HCT116 (cell line): ENCODE measurements at regions not wholly inside any gene's neighbourhood (a gene's known extent, or its start where the extent isn't known, plus 50 kb on each side); places are given as distances from the start of the nearest gene placed in this dataset.

ENCODE experiments used
- ATAC-seq: fragments of 200-7000 bp; cut with Tn5 transposase; 2 replicates; pipeline ENCODE4 v1.9.1; 2020; ENCODE audit warnings: mild to moderate bottlenecking, moderate library complexity
- BruUV-seq: library from RNA; stranded (reverse); fragments of 400-500 nt; replicated peaks from 2 replicates; lab custom pipeline; 2021; lab: Mats Ljungman, UMichigan
- CTCF ChIA-PET: fragments of 300-600 bp; sonication (Branson Sonifier 250); formaldehyde crosslinking; loops from one replicate; lab custom pipeline; 2021; ENCODE audit warnings: antibody characterized with exemption; lab: Charles Lee
- POLR2A ChIA-PET: fragments of 300-600, 350-600 bp; sonication (Branson Sonifier 250); formaldehyde crosslinking; loops from one replicate; lab custom pipeline; 2021; ENCODE audit warnings: antibody characterized with exemption; lab: Charles Lee
- RAD21 ChIA-PET, 2 experiments: fragments of 300-600 bp; sonication (Branson Sonifier 250); formaldehyde crosslinking; loops; one replicate each; lab custom pipeline; 2023; ENCODE audit warnings: low total read pairs in 2 of 2; ENCODE audit not compliant: uncharacterized antibody in 2 of 2, unreplicated experiment in 2 of 2, low non-redundant PET in 1 of 2; lab: Charles Lee
- DNase-seq: peaks from one replicate; pipeline ENCODE4 v3.0.0-alpha.2; 2010; ENCODE audit warnings: low read depth, low spot score
- H2AFZ ChIP-seq: fragments of 200-600 bp; shearing (Covaris generic), sonication (generic); 2 replicates; pipeline ENCODE4 v1.6.1; 2017; ENCODE audit warnings: low read depth, mixed run types, mixed read lengths, antibody characterized with exemption, low read length; ENCODE audit not compliant: poor library complexity, severe bottlenecking
- H3K27ac ChIP-seq: 2 replicates; pipeline ENCODE4 v1.5.1; 2012; ENCODE audit warnings: low read depth, low read length
- H3K27me3 ChIP-seq: fragments of 200-600 bp; sonication (generic); 2 replicates; pipeline ENCODE4 v1.6.1; 2016; ENCODE audit warnings: mixed run types, low read length, mixed read lengths; ENCODE audit not compliant: insufficient read depth
- H3K36me3 ChIP-seq, 2 experiments: fragments of 200-500 bp in 1 of 2; fragments of 200-600 bp in 1 of 2; sonication (Bioruptor generic) in 1 of 2; sonication (generic) in 1 of 2; 2 replicates each; pipeline versions ENCODE4 v1.5.1 to v1.6.1; 2014 to 2016; ENCODE audit warnings: low read length in 2 of 2, inconsistent platforms in 1 of 2, mixed read lengths in 1 of 2, mixed run types in 1 of 2; ENCODE audit not compliant: insufficient read depth in 2 of 2, control insufficient read depth in 1 of 2
- H3K4me1 ChIP-seq, 2 experiments: fragments of 200-600 bp in 1 of 2; sonication (generic) in 1 of 2; 2 replicates each; pipeline versions ENCODE4 v1.5.1 to v1.6.1; 2012 to 2017; ENCODE audit warnings: low read length in 2 of 2, inconsistent platforms in 1 of 2, mild to moderate bottlenecking in 1 of 2, mixed read lengths in 1 of 2, mixed run types in 1 of 2, moderate library complexity in 1 of 2; ENCODE audit not compliant: insufficient read depth in 2 of 2, control insufficient read depth in 1 of 2
- H3K4me2 ChIP-seq: fragments of 200-600 bp; sonication (generic); 2 replicates; pipeline ENCODE4 v1.6.1; 2017; ENCODE audit warnings: mixed run types, low read length, mixed read lengths
- H3K4me3 ChIP-seq, 2 experiments: fragments of 200-600 bp in 1 of 2; sonication (generic) in 1 of 2; replicated peaks in 1 of 2; 2 replicates each; pipeline ENCODE4 v1.5.1; 2011 to 2016; ENCODE audit warnings: low read length in 2 of 2, control low read depth in 1 of 2, low read depth in 1 of 2, mild to moderate bottlenecking in 1 of 2, mixed read lengths in 1 of 2, mixed run types in 1 of 2
- H3K79me2 ChIP-seq: fragments of 200-600 bp; sonication (generic); 2 replicates; pipeline ENCODE4 v1.6.1; 2017; ENCODE audit warnings: mild to moderate bottlenecking, mixed run types, low read length, moderate library complexity, mixed read lengths; ENCODE audit not compliant: insufficient read depth
- H3K9ac ChIP-seq: fragments of 200-600 bp; sonication (generic); 2 replicates; pipeline ENCODE4 v1.6.1; 2016; ENCODE audit warnings: low read length, mixed read lengths
- H3K9me2 ChIP-seq: fragments of 200-600 bp; sonication (generic), shearing (Covaris generic); 2 replicates; pipeline ENCODE4 v1.6.1; 2017; ENCODE audit warnings: mixed run types, mild to moderate bottlenecking, moderate library complexity; ENCODE audit not compliant: insufficient read depth
- H3K9me3 ChIP-seq, 2 experiments: fragments of 200-500 bp in 1 of 2; fragments of 200-600 bp in 1 of 2; sonication (Bioruptor generic) in 1 of 2; sonication (generic) in 1 of 2; 2 replicates each; pipeline ENCODE4 v1.6.1; 2014 to 2017; ENCODE audit warnings: low read length in 2 of 2, mixed read lengths in 2 of 2, inconsistent platforms in 1 of 2, low read depth in 1 of 2, mild to moderate bottlenecking in 1 of 2, mixed run types in 1 of 2, moderate library complexity in 1 of 2; ENCODE audit not compliant: control insufficient read depth in 1 of 2, insufficient read depth in 1 of 2
- H4K20me1 ChIP-seq: fragments of 200-600 bp; sonication (generic), shearing (Covaris generic); 2 replicates; pipeline ENCODE4 v1.6.1; 2017; ENCODE audit warnings: mixed run types, mild to moderate bottlenecking, moderate library complexity; ENCODE audit not compliant: insufficient read depth
- CEBPB ChIP-seq: IDR thresholded peaks from 2 replicates; pipeline ENCODE4 v1.6.1; 2012; ENCODE audit warnings: low read depth
- EGR1 ChIP-seq: IDR thresholded peaks from 2 replicates; pipeline ENCODE4 v1.6.1; 2012; ENCODE audit warnings: low read depth
- ELF1 ChIP-seq: IDR thresholded peaks from 2 replicates; pipeline ENCODE4 v1.6.1; 2012; ENCODE audit warnings: low read depth, borderline replicate concordance
- EZH2 ChIP-seq: fragments of 200-600 bp; sonication (generic); IDR thresholded peaks from 2 replicates; pipeline ENCODE4 v1.6.1; 2017; ENCODE audit warnings: antibody characterized with exemption, mixed run types
- FOSL1 ChIP-seq: IDR thresholded peaks from 2 replicates; pipeline ENCODE4 v1.6.1; 2012; ENCODE audit warnings: low read depth
- POLR2A ChIP-seq: IDR thresholded peaks from 2 replicates; pipeline ENCODE4 v1.7.0; 2011; ENCODE audit warnings: borderline replicate concordance; ENCODE audit not compliant: insufficient read depth, insufficient read length; ENCODE audit errors: extremely low read depth
- POLR2AphosphoS5 ChIP-seq: IDR thresholded peaks from 2 replicates; pipeline ENCODE4 v1.6.1; 2011; ENCODE audit warnings: mild to moderate bottlenecking, low read depth, low read length, moderate library complexity
- RAD21 ChIP-seq: IDR thresholded peaks from 2 replicates; pipeline ENCODE4 v1.6.1; 2012; ENCODE audit warnings: low read depth, mild to moderate bottlenecking
- SIN3A ChIP-seq: IDR thresholded peaks from 2 replicates; pipeline ENCODE4 v1.6.1; 2012; ENCODE audit warnings: low read depth
- SP1 ChIP-seq: IDR thresholded peaks from 2 replicates; pipeline ENCODE4 v1.6.1; 2012; ENCODE audit warnings: low read depth
- SRF ChIP-seq: IDR thresholded peaks from 2 replicates; pipeline ENCODE4 v1.6.1; 2012; ENCODE audit warnings: low read depth
- TCF7L2 ChIP-seq: IDR thresholded peaks from 2 replicates; pipeline ENCODE4 v1.7.0; 2011; ENCODE audit warnings: borderline replicate concordance, inconsistent platforms; ENCODE audit not compliant: insufficient read depth, insufficient read length; ENCODE audit errors: extremely low read depth
- YY1 ChIP-seq: IDR thresholded peaks from 2 replicates; pipeline ENCODE4 v1.6.1; 2011; ENCODE audit warnings: low read length, low read depth, moderate library complexity, mild to moderate bottlenecking; ENCODE audit not compliant: insufficient replicate concordance; ENCODE audit errors: extremely low read depth
- ZFX ChIP-seq: fragments of 450-650 bp; IDR thresholded peaks from 2 replicates; pipeline ENCODE4 v1.6.1; 2017
- intact Hi-C: fragments of 100-400 bp; cut with micrococcal nuclease; formaldehyde crosslinking; loops from 2 replicates; pipeline ENCODE4 v1.10.0; 2022
- TF ChIP-seq, protein P1 (sequence below): IDR thresholded peaks from 2 replicates; pipeline ENCODE4 v1.6.1; 2012; ENCODE audit warnings: low read depth
- TF ChIP-seq, protein P2 (sequence below): IDR thresholded peaks from 2 replicates; pipeline ENCODE4 v1.6.1; 2012

DNA sequence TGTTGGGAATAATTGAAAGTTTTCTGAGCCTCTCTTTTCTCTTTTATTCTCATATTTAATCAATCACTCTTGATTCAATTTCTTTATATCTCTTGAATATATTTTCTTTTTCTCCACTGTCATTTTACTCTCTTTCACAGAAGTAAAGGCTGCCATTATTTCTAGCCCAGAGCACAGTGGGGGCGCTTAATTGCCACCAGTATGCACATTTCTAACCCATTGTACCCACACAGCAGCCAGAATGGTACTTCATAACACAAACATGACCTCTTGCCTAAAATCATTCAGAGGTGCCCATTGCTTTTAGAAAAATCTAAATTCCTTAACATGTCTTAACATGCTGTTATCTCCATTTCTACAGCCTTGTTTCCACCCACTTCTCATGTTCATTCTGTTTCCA is 190.2 kb upstream of the LMO3 start:
- ChIA-PET RAD21 (no interaction called here), POLR2A (no interaction called here)
- ATAC-seq, result no peak

DNA sequence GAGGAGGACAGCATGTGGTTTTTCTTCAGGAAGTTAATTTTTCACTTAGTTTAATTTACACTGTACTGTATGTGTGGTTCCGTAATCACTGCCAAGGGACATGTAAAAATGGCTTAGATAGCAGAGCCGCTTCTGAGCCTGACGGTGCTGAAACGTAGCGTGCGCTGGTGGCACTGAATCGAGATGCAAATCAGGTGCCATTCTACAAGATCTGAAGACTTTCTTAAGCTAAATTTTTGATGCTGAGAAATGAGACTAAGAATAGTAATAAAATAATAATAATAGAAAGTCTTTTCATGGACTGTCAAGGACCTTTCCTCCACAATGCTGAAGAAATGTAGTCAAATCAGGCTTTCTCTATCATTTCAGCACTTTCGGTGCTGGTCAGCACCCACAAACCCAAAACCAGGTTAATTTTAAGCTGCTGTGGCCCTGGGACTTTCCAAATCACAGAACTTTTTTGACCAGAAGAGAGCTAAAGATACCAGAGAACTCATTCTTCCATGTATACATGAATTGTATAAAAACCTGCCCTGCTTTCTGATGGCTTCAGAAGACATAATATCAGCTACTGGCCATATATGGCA is 183.3 kb upstream of the LMO3 start:
- Histone ChIP-seq H3K79me2 (no peaks in the 10 kb centered on the region), H2AFZ (no peak overlapping the region), H3K9ac (no peak overlapping the region), H4K20me1 (no peaks in the 10 kb centered on the region), H3K9me3 (no peaks in the 10 kb centered on the region), H3K4me3 (no peak overlapping the region), H3K36me3 (no peaks in the 10 kb centered on the region), H3K27me3 (no peaks in the 10 kb centered on the region), H3K4me2 (no peak overlapping the region), H3K9me2 (no peaks in the 10 kb centered on the region), H3K4me1 (no peaks in the 10 kb centered on the region), H3K27ac (no peak overlapping the region)
- POLR2A ChIA-PET, result no interaction called here
- TF ChIP-seq CEBPB, result no peak
- TF ChIP-seq, protein P1, sequence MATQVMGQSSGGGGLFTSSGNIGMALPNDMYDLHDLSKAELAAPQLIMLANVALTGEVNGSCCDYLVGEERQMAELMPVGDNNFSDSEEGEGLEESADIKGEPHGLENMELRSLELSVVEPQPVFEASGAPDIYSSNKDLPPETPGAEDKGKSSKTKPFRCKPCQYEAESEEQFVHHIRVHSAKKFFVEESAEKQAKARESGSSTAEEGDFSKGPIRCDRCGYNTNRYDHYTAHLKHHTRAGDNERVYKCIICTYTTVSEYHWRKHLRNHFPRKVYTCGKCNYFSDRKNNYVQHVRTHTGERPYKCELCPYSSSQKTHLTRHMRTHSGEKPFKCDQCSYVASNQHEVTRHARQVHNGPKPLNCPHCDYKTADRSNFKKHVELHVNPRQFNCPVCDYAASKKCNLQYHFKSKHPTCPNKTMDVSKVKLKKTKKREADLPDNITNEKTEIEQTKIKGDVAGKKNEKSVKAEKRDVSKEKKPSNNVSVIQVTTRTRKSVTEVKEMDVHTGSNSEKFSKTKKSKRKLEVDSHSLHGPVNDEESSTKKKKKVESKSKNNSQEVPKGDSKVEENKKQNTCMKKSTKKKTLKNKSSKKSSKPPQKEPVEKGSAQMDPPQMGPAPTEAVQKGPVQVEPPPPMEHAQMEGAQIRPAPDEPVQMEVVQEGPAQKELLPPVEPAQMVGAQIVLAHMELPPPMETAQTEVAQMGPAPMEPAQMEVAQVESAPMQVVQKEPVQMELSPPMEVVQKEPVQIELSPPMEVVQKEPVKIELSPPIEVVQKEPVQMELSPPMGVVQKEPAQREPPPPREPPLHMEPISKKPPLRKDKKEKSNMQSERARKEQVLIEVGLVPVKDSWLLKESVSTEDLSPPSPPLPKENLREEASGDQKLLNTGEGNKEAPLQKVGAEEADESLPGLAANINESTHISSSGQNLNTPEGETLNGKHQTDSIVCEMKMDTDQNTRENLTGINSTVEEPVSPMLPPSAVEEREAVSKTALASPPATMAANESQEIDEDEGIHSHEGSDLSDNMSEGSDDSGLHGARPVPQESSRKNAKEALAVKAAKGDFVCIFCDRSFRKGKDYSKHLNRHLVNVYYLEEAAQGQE, result peak; percentile 29
- RAD21 ChIA-PET, result no interaction called here
- CTCF ChIA-PET, result no interaction called here
- intact Hi-C loops, result no loop called here
- DNase-seq (no peak), ATAC-seq (no peak)
- no TSS peak for BruUV-seq

More for the DNA sequence above, 190.2 kb upstream of the LMO3 start:
- intact Hi-C loops, result no loop called here
- H3K36me3 ChIP-seq, result no peaks in the 10 kb centered on the region
- no peak overlapping the region for H3K27ac ChIP-seq
- H3K9me2 ChIP-seq, result no peaks in the 10 kb centered on the region
- no peaks in the 10 kb centered on the region for H3K9me3 ChIP-seq
- DNase-seq, result no peak
- no peaks in the 10 kb centered on the region for H3K79me2 ChIP-seq
- no peaks in the 10 kb centered on the region for H3K27me3 ChIP-seq
- H3K4me3 ChIP-seq, result no peak overlapping the region
- CTCF ChIA-PET, result no interaction called here
- no TSS peak for BruUV-seq
- no peaks in the 10 kb centered on the region for H3K4me1 ChIP-seq
- TF ChIP-seq SIN3A (no peak), EGR1 (no peak), YY1 (no peak), EZH2 (no peak), SP1 (no peak), RAD21 (no peak), FOSL1 (no peak), TCF7L2 (no peak), POLR2A (no peak), POLR2AphosphoS5 (no peak), ZFX (no peak), ELF1 (no peak), SRF (no peak)
- TF ChIP-seq, protein P2, sequence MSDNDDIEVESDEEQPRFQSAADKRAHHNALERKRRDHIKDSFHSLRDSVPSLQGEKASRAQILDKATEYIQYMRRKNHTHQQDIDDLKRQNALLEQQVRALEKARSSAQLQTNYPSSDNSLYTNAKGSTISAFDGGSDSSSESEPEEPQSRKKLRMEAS, result no peak
- no peaks in the 10 kb centered on the region for H4K20me1 ChIP-seq
- no peak overlapping the region for H3K9ac ChIP-seq
- no peak overlapping the region for H2AFZ ChIP-seq
- no peak overlapping the region for H3K4me2 ChIP-seq
